ENCODE measurements at regions not wholly inside any gene's neighbourhood (a gene's known extent, or its start where the extent isn't known, plus 50 kb on each side); places are given as distances from the start of the nearest gene placed in this dataset.

DNA sequence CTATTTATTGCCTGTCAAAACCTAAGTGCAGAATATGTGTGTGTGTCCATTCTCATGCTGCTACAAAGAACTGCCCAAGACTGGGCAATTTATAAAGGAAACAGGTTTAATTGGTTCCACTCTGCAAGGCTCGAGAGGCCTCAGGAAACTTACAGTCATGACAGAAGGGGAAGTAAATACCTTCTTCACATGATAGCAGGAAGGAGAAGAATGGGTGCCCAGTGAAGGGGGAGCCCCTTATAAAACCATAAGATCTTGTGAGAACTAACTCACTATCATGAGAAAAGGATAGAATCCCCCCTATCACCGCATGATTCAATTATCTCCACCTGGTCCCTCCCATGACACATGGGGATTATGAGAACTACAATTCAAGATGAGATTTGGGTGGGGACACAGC, 300.7 kb upstream of the SNX7 start:
- Mint-ChIP-seq H3K27me3 (ENCODE audit: low read depth, poor library complexity) (no peaks in the 10 kb centered on the region), H3K27ac (no peak overlapping the region), H3K4me3 (no peak overlapping the region), H3K4me1 (peaks cover 8% of the 10 kb centered on the region), H3K36me3 (ENCODE audit: low read depth) (no peaks in the 10 kb centered on the region), H3K9me3 (no peaks in the 10 kb centered on the region)
- DNase-seq, result no peak
- no peak for TF ChIP-seq CTCF (IDR thresholded peaks at IDR 0.05)

DNA sequence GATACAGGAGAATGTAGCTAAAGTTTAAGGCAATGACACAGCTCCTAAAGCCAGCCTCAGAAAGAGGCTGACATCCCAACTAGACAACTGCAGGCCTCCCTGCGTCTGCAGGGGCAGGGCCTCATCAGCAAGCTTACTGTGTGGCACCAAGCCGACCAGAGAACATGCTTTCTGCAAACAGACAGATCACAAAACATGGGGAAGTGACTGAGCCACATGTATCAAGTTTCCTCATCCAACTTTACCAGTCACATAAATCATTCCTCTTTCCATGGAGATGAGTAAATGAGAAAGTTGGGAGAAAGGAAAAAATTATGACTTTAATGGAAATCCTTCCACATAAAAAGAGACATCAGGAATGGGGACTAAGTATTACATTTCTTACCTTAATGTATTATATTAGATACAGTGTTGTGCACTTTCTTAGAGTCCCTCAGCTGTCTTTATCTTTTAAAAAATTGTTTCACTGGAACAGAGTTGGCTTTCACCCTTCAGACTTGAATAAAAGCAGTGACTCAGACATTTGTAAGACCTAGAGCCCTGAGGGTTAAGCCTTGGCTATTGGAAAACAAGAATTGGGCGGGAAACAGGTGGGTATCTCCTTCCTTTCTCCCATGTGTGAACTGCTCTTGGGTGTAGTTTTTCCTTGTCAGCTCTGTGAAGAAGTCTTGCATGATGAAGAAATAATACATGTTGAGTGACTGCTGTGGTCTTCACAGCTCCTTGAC, 305.7 kb upstream of the SNX7 start:
- DNase-seq, result no peak
- Mint-ChIP-seq H3K36me3 (ENCODE audit: low read depth) (no peaks in the 10 kb centered on the region), H3K27ac (peak overlapping the region; percentile 74), H3K4me1 (peaks cover 18% of the 10 kb centered on the region), H3K9me3 (no peaks in the 10 kb centered on the region), H3K4me3 (no peak overlapping the region), H3K27me3 (ENCODE audit: low read depth, poor library complexity) (no peaks in the 10 kb centered on the region)
- TF ChIP-seq CTCF (IDR thresholded peaks at IDR 0.05), result no peak

- no peaks in the 10 kb centered on the region for H3K9me3 Mint-ChIP-seq
- no peak overlapping the region for H3K4me3 Mint-ChIP-seq
Observed at GRCh38 chr1:98352378-98352777, 309.1 kb upstream of the SNX7 start.

GRCh38 chr1:98351561-98351960, 310.0 kb upstream of the SNX7 start:
- Mint-ChIP-seq H3K36me3 (ENCODE audit: low read depth) (no peaks in the 10 kb centered on the region), H3K27me3 (ENCODE audit: low read depth, poor library complexity) (no peaks in the 10 kb centered on the region), H3K4me3 (no peak overlapping the region), H3K9me3 (no peaks in the 10 kb centered on the region), H3K4me1 (peaks cover 9% of the 10 kb centered on the region), H3K27ac (no peak overlapping the region)
- TF ChIP-seq CTCF (IDR thresholded peaks at IDR 0.05), result no peak
- no peak for DNase-seq

More at GRCh38 chr1:98352378-98352777, 309.1 kb upstream of the SNX7 start:
- TF ChIP-seq CTCF (IDR thresholded peaks at IDR 0.05), result no peak
- no peaks in the 10 kb centered on the region for H3K36me3 Mint-ChIP-seq (ENCODE audit: low read depth)
- no peak overlapping the region for H3K27ac Mint-ChIP-seq
- H3K4me1 Mint-ChIP-seq, result peaks cover 9% of the 10 kb centered on the region
- no peaks in the 10 kb centered on the region for H3K27me3 Mint-ChIP-seq (ENCODE audit: low read depth, poor library complexity)
- DNase-seq, result no peak

DNA sequence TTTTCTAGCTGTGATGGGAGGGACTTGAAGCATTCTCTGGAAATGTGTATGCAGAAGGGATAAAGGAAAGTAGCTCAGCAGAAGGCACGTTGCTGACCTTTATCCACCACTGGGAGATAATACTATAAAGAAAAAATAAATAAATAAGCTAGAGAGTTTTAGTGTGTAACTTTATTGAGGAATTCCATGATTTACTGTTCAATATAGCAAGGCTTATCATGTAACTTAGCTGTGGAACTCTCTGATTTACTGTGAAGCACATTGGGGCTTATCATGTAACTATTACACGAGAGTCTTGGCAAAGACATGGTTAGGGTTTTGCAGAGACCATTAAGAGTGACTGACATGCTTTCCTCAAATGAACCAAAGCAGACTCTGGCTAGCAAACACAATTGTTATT, 316.1 kb upstream of the SNX7 start:
- Mint-ChIP-seq H3K4me1 (peaks cover 6% of the 10 kb centered on the region), H3K36me3 (ENCODE audit: low read depth) (no peaks in the 10 kb centered on the region), H3K27ac (no peak overlapping the region), H3K4me3 (no peak overlapping the region), H3K9me3 (no peaks in the 10 kb centered on the region), H3K27me3 (ENCODE audit: low read depth, poor library complexity) (no peaks in the 10 kb centered on the region)
- no peak for DNase-seq
- TF ChIP-seq CTCF (IDR thresholded peaks at IDR 0.05), result no peak

DNA sequence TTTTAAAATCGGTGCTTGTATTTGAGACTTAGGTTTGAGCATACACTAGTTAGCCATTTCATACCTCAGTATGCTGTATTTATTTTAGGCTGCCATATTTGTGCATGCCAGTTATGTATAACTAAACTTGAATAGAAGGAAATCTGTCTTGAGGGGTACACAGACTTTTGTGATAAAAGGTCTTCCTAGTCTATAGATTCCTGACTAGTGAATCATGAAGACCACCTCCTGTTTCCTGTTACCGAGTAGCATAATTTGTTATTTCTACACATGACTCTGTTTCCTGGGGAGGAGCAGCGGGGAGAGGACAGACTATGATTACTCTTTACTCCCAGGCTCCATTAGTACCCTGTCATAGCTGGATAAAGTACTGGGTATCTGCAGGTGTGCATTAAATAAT, 316.8 kb upstream of the SNX7 start:
- peaks cover 6% of the 10 kb centered on the region for H3K4me1 Mint-ChIP-seq

More for the DNA sequence above, 316.8 kb upstream of the SNX7 start:
- Mint-ChIP-seq H3K27ac (no peak overlapping the region), H3K9me3 (no peaks in the 10 kb centered on the region), H3K4me3 (no peak overlapping the region), H3K36me3 (ENCODE audit: low read depth) (no peaks in the 10 kb centered on the region), H3K27me3 (ENCODE audit: low read depth, poor library complexity) (no peaks in the 10 kb centered on the region)
- DNase-seq, result no peak
- TF ChIP-seq CTCF (IDR thresholded peaks at IDR 0.05), result no peak
